ENCODE measurements at regions not wholly inside any gene's neighbourhood (a gene's known extent, or its start where the extent isn't known, plus 50 kb on each side); places are given as distances from the start of the nearest gene placed in this dataset.

GRCh38 chr5:117690612-117691011, 1116.0 kb upstream of the SEMA6A start:
- no peak for FAIRE-seq

GRCh38 chr5:117686926-117687325, 1112.3 kb upstream of the SEMA6A start:
- DNase-seq (ENCODE audit: insufficient read length, low spot score) (no peak), FAIRE-seq (no peak)
- TF ChIP-seq POLR2A (IDR thresholded peaks at IDR 0.05; ENCODE audit: low read depth, low read length) = no peak
- no peak for TF ChIP-seq POLR2AphosphoS5 (IDR thresholded peaks at IDR 0.05; ENCODE audit: low read depth, low read length)
- no peak for TF ChIP-seq POU2F2 (IDR thresholded peaks at IDR 0.05; ENCODE audit: low read depth, low read length)
- no peak for TF ChIP-seq TAF1 (IDR thresholded peaks at IDR 0.05; ENCODE audit: low read depth, low read length)
- TF ChIP-seq SPI1 (IDR thresholded peaks at IDR 0.05; ENCODE audit: low read depth, low read length) = no peak
- TF ChIP-seq PAX5 (IDR thresholded peaks at IDR 0.05; ENCODE audit: insufficient read depth, low read length, severe bottlenecking) = no peak

More at GRCh38 chr5:117690612-117691011, 1116.0 kb upstream of the SEMA6A start:
- TF ChIP-seq POLR2A (IDR thresholded peaks at IDR 0.05; ENCODE audit: low read depth, low read length) (no peak), TAF1 (IDR thresholded peaks at IDR 0.05; ENCODE audit: low read depth, low read length) (no peak)
- DNase-seq (ENCODE audit: insufficient read length, low spot score) = no peak

GRCh38 chr5:117682416-117682815, 1107.8 kb upstream of the SEMA6A start:
- DNase-seq (ENCODE audit: insufficient read length, low spot score) (no peak), FAIRE-seq (no peak)
- TF ChIP-seq TAF1 (IDR thresholded peaks at IDR 0.05; ENCODE audit: low read depth, low read length) (no peak), POLR2AphosphoS5 (IDR thresholded peaks at IDR 0.05; ENCODE audit: low read depth, low read length) (no peak), POU2F2 (IDR thresholded peaks at IDR 0.05; ENCODE audit: low read depth, low read length) (no peak)

GRCh38 chr5:117681431-117682254, 1107.0 kb upstream of the SEMA6A start:
- DNase-seq (ENCODE audit: insufficient read length, low spot score) (no peak), FAIRE-seq (no peak)
- no peak for TF ChIP-seq POLR2A (IDR thresholded peaks at IDR 0.05; ENCODE audit: low read depth, low read length)
- TF ChIP-seq SPI1 (IDR thresholded peaks at IDR 0.05; ENCODE audit: low read depth, low read length) = peak; percentile 66

- no peak for TF ChIP-seq POU2F2 (IDR thresholded peaks at IDR 0.05; ENCODE audit: low read depth, low read length)
- FAIRE-seq (no peak), DNase-seq (ENCODE audit: insufficient read length, low spot score) (no peak)
Measured at GRCh38 chr5:117680426-117680825, 1105.8 kb upstream of the SEMA6A start.

- DNase-seq (ENCODE audit: insufficient read length, low spot score) (no peak), FAIRE-seq (no peak)
- TF ChIP-seq POLR2A (IDR thresholded peaks at IDR 0.05; ENCODE audit: low read depth, low read length) = no peak
Measured at GRCh38 chr5:117679046-117679445, 1104.4 kb upstream of the SEMA6A start.

- TF ChIP-seq POLR2AphosphoS5 (IDR thresholded peaks at IDR 0.05; ENCODE audit: low read depth, low read length) (no peak), SPI1 (IDR thresholded peaks at IDR 0.05; ENCODE audit: low read depth, low read length) (no peak), POLR2A (IDR thresholded peaks at IDR 0.05; ENCODE audit: low read depth, low read length) (no peak), POU2F2 (IDR thresholded peaks at IDR 0.05; ENCODE audit: low read depth, low read length) (no peak), TAF1 (IDR thresholded peaks at IDR 0.05; ENCODE audit: low read depth, low read length) (no peak), PAX5 (IDR thresholded peaks at IDR 0.05; ENCODE audit: insufficient read depth, low read length, severe bottlenecking) (no peak)
- no peak for FAIRE-seq
- DNase-seq (ENCODE audit: insufficient read length, low spot score) = no peak
Measured at GRCh38 chr5:117675646-117676045, 1101.0 kb upstream of the SEMA6A start.

- TF ChIP-seq PAX5 (IDR thresholded peaks at IDR 0.05; ENCODE audit: insufficient read depth, low read length, severe bottlenecking) (no peak), POLR2AphosphoS5 (IDR thresholded peaks at IDR 0.05; ENCODE audit: low read depth, low read length) (no peak), POLR2A (IDR thresholded peaks at IDR 0.05; ENCODE audit: low read depth, low read length) (no peak), TAF1 (IDR thresholded peaks at IDR 0.05; ENCODE audit: low read depth, low read length) (no peak)
- DNase-seq (ENCODE audit: insufficient read length, low spot score) (no peak), FAIRE-seq (no peak)
Measured at GRCh38 chr5:117671551-117671950, 1096.9 kb upstream of the SEMA6A start.

- FAIRE-seq (no peak), DNase-seq (ENCODE audit: insufficient read length, low spot score) (no peak)
- TF ChIP-seq TAF1 (IDR thresholded peaks at IDR 0.05; ENCODE audit: low read depth, low read length) (no peak), SPI1 (IDR thresholded peaks at IDR 0.05; ENCODE audit: low read depth, low read length) (no peak), PAX5 (IDR thresholded peaks at IDR 0.05; ENCODE audit: insufficient read depth, low read length, severe bottlenecking) (no peak), POU2F2 (IDR thresholded peaks at IDR 0.05; ENCODE audit: low read depth, low read length) (no peak), POLR2AphosphoS5 (IDR thresholded peaks at IDR 0.05; ENCODE audit: low read depth, low read length) (no peak), POLR2A (IDR thresholded peaks at IDR 0.05; ENCODE audit: low read depth, low read length) (no peak)
Measured at GRCh38 chr5:117667105-117667504, 1092.5 kb upstream of the SEMA6A start.

GRCh38 chr5:117665121-117665520, 1090.5 kb upstream of the SEMA6A start:
- FAIRE-seq (no peak), DNase-seq (ENCODE audit: insufficient read length, low spot score) (no peak)
- TF ChIP-seq SPI1 (IDR thresholded peaks at IDR 0.05; ENCODE audit: low read depth, low read length) = no peak
- TF ChIP-seq POLR2AphosphoS5 (IDR thresholded peaks at IDR 0.05; ENCODE audit: low read depth, low read length) = no peak
- TF ChIP-seq TAF1 (IDR thresholded peaks at IDR 0.05; ENCODE audit: low read depth, low read length) = no peak
- TF ChIP-seq POU2F2 (IDR thresholded peaks at IDR 0.05; ENCODE audit: low read depth, low read length) = no peak
- TF ChIP-seq PAX5 (IDR thresholded peaks at IDR 0.05; ENCODE audit: insufficient read depth, low read length, severe bottlenecking) = no peak
- TF ChIP-seq POLR2A (IDR thresholded peaks at IDR 0.05; ENCODE audit: low read depth, low read length) = no peak

GRCh38 chr5:117662361-117662760, 1087.7 kb upstream of the SEMA6A start:
- no peak for DNase-seq (ENCODE audit: insufficient read length, low spot score)

More at GRCh38 chr5:117662361-117662760, 1087.7 kb upstream of the SEMA6A start:
- TF ChIP-seq POLR2A (IDR thresholded peaks at IDR 0.05; ENCODE audit: low read depth, low read length) (no peak), SPI1 (IDR thresholded peaks at IDR 0.05; ENCODE audit: low read depth, low read length) (no peak)
- FAIRE-seq = no peak
